OCI-LY7 (cell line): ENCODE measurements at regions not wholly inside any gene's neighbourhood (a gene's known extent, or its start where the extent isn't known, plus 50 kb on each side); places are given as distances from the start of the nearest gene placed in this dataset.

Source experiments
- BruUV-seq: library from RNA; stranded (reverse); fragments of 400-500 nt; replicated peaks from 2 replicates; lab custom pipeline; 2021; lab: Mats Ljungman, UMichigan
- CTCF ChIA-PET: fragments of 300-600 bp; sonication (Branson Sonifier 250); formaldehyde crosslinking; loops from one replicate; lab custom pipeline; 2022; ENCODE audit warnings: antibody characterized with exemption; ENCODE audit not compliant: unreplicated experiment; lab: Charles Lee
- POLR2A ChIA-PET: fragments of 300-600 bp; sonication (Branson Sonifier 250); formaldehyde crosslinking; loops from one replicate; lab custom pipeline; 2022; ENCODE audit warnings: antibody characterized with exemption; lab: Charles Lee
- DNase-seq: peaks from one replicate; pipeline ENCODE4 v3.0.0-alpha.2; 2015; ENCODE audit warnings: low spot score
- H2AFZ ChIP-seq: fragments of 200-600 bp; sonication (generic), shearing (Covaris generic); 2 replicates; pipeline ENCODE4 v1.6.1; 2014; ENCODE audit warnings: mild to moderate bottlenecking, antibody characterized with exemption, low read length, moderate library complexity
- H3K27ac ChIP-seq: fragments of 200-600 bp; sonication (generic); 2 replicates; pipeline ENCODE4 v1.5.1; 2014; ENCODE audit warnings: mixed run types, low read depth, mild to moderate bottlenecking, moderate library complexity, low read length, inconsistent platforms; ENCODE audit not compliant: poor library complexity, severe bottlenecking
- H3K36me3 ChIP-seq: fragments of 200-600 bp; sonication (generic); 2 replicates; pipeline ENCODE4 v1.6.1; 2014; ENCODE audit warnings: mild to moderate bottlenecking, antibody characterized with exemption, low read length, moderate library complexity, mixed read lengths; ENCODE audit not compliant: insufficient read depth
- H3K4me1 ChIP-seq: fragments of 200-600 bp; sonication (generic); 2 replicates; pipeline ENCODE4 v1.5.1; 2014; ENCODE audit warnings: mild to moderate bottlenecking, low read length; ENCODE audit not compliant: insufficient read depth, poor library complexity, severe bottlenecking
- H3K4me2 ChIP-seq: fragments of 200-600 bp; sonication (generic); 2 replicates; pipeline ENCODE4 v1.6.1; 2014; ENCODE audit warnings: mild to moderate bottlenecking, low read length
- H3K4me3 ChIP-seq: fragments of 200-600 bp; sonication (generic); 2 replicates; pipeline ENCODE4 v1.5.1; 2014; ENCODE audit warnings: mild to moderate bottlenecking, low read depth, low read length; ENCODE audit not compliant: poor library complexity, severe bottlenecking
- H3K79me2 ChIP-seq: fragments of 200-600 bp; sonication (generic); 2 replicates; pipeline ENCODE4 v1.6.1; 2016; ENCODE audit warnings: low read depth, mild to moderate bottlenecking, low read length, moderate library complexity, mixed read lengths; ENCODE audit not compliant: insufficient read depth
- H3K9me2 ChIP-seq: fragments of 200-600 bp; sonication (generic); 2 replicates; pipeline ENCODE4 v1.6.1; 2016; ENCODE audit warnings: mild to moderate bottlenecking, low read length, mixed read lengths; ENCODE audit not compliant: insufficient read depth
- H3K9me3 ChIP-seq: fragments of 200-600 bp; sonication (generic); 2 replicates; pipeline ENCODE4 v1.6.1; 2014; ENCODE audit warnings: mild to moderate bottlenecking, mixed run types, low read length, mixed read lengths
- H4K20me1 ChIP-seq: fragments of 200-600 bp; sonication (generic); 2 replicates; pipeline ENCODE4 v1.6.1; 2014; ENCODE audit warnings: mild to moderate bottlenecking, antibody characterized with exemption, low read length, moderate library complexity, mixed read lengths; ENCODE audit not compliant: insufficient read depth
- EZH2phosphoT487 ChIP-seq: fragments of 200-600 bp; sonication (generic); IDR thresholded peaks from 2 replicates; pipeline ENCODE4 v1.6.1; 2018; ENCODE audit warnings: low read depth, borderline replicate concordance, mild to moderate bottlenecking, mixed run types, antibody characterized with exemption, low read length, moderate library complexity, mixed read lengths
- intact Hi-C: fragments of 100-400 bp; cut with micrococcal nuclease; formaldehyde crosslinking; loops from one replicate; pipeline ENCODE4 v1.10.0; 2022; ENCODE audit not compliant: unreplicated experiment
- TF ChIP-seq, protein P1 (sequence below): fragments of 200-600 bp; sonication (generic); conservative IDR thresholded peaks from 2 replicates; pipeline ENCODE4 v1.5.1; 2014; ENCODE audit warnings: mild to moderate bottlenecking, antibody characterized with exemption, low read length, moderate library complexity, mixed read lengths

DNA sequence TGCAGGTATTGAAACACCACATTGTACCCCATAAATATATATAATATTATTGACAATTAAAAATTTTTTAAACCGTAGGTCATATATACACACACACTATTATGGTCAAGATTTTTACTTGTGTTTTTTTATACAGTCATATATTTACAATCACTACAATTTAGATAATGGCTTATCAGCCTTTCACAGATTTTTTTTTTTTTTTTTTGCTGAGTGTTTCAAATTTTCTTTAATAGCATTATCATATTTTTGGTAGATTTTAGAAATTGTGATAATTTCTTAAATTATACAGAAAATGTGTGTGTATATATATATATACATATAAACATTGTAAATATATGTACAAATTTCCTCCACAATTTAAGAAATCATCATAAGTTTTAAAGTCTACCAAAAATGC is 68.6 kb upstream of the RGS2 start:
- H4K20me1 ChIP-seq = no peaks in the 10 kb centered on the region
- H3K79me2 ChIP-seq = no peaks in the 10 kb centered on the region
- no peak for DNase-seq
- no peaks in the 10 kb centered on the region for H3K4me1 ChIP-seq
- H2AFZ ChIP-seq = no peak overlapping the region
- no peaks in the 10 kb centered on the region for H3K9me3 ChIP-seq
- H3K27ac ChIP-seq = no peak overlapping the region
- intact Hi-C loops = no loop called here
- H3K9me2 ChIP-seq = no peaks in the 10 kb centered on the region
- H3K36me3 ChIP-seq = no peaks in the 10 kb centered on the region
- no peak overlapping the region for H3K4me2 ChIP-seq
- CTCF ChIA-PET = no interaction called here
- POLR2A ChIA-PET = interaction anchor here (0.6 to 0.7 kb wide), 2 partner anchors 15 to 113 kb away, joined by 3 read pairs; no protein-coding TSS in a partner anchor
- no TSS peak for BruUV-seq
- H3K4me3 ChIP-seq = no peak overlapping the region
- no peak for TF ChIP-seq EZH2phosphoT487
- TF ChIP-seq, protein P1, sequence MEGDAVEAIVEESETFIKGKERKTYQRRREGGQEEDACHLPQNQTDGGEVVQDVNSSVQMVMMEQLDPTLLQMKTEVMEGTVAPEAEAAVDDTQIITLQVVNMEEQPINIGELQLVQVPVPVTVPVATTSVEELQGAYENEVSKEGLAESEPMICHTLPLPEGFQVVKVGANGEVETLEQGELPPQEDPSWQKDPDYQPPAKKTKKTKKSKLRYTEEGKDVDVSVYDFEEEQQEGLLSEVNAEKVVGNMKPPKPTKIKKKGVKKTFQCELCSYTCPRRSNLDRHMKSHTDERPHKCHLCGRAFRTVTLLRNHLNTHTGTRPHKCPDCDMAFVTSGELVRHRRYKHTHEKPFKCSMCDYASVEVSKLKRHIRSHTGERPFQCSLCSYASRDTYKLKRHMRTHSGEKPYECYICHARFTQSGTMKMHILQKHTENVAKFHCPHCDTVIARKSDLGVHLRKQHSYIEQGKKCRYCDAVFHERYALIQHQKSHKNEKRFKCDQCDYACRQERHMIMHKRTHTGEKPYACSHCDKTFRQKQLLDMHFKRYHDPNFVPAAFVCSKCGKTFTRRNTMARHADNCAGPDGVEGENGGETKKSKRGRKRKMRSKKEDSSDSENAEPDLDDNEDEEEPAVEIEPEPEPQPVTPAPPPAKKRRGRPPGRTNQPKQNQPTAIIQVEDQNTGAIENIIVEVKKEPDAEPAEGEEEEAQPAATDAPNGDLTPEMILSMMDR = no peak

GRCh38 chr1:192741095-192741494 is 67.7 kb upstream of the RGS2 start:
- Histone ChIP-seq H3K79me2 (no peaks in the 10 kb centered on the region), H3K36me3 (no peaks in the 10 kb centered on the region), H3K4me2 (no peak overlapping the region), H3K9me2 (no peaks in the 10 kb centered on the region), H4K20me1 (no peaks in the 10 kb centered on the region), H2AFZ (no peak overlapping the region), H3K27ac (no peak overlapping the region), H3K9me3 (no peaks in the 10 kb centered on the region), H3K4me1 (no peaks in the 10 kb centered on the region), H3K4me3 (no peak overlapping the region)
- DNase-seq = no peak
- BruUV-seq = no TSS peak
- no peak for TF ChIP-seq EZH2phosphoT487
- TF ChIP-seq, protein P1 = no peak
- intact Hi-C loops = no loop called here
- ChIA-PET POLR2A (interaction anchor here (0.6 to 0.7 kb wide), 2 partner anchors 14 to 67 kb away, joined by 3 read pairs; no protein-coding TSS in a partner anchor), CTCF (no interaction called here)

- Histone ChIP-seq H3K4me1 (no peaks in the 10 kb centered on the region), H3K36me3 (no peaks in the 10 kb centered on the region), H3K4me2 (no peak overlapping the region), H3K4me3 (no peak overlapping the region), H3K27ac (no peak overlapping the region), H3K9me2 (no peaks in the 10 kb centered on the region; the same call in 1 of the 2 replicates), H3K79me2 (no peaks in the 10 kb centered on the region), H4K20me1 (no peaks in the 10 kb centered on the region), H2AFZ (0 out of 2 replicates have a peak overlapping the region, but pooled peaks have one; percentile 12), H3K9me3 (no peaks in the 10 kb centered on the region)
- ChIA-PET CTCF (no interaction called here), POLR2A (interaction anchor here (1.3 kb wide), 1 partner anchor 10 kb away, joined by 4 read pairs; no protein-coding TSS in a partner anchor)
- DNase-seq = no peak
- intact Hi-C loops = no loop called here
- no peak for TF ChIP-seq EZH2phosphoT487
- TF ChIP-seq, protein P1 = no peak
- no TSS peak for BruUV-seq
Observed at GRCh38 chr1:192747301-192747700, 61.5 kb upstream of the RGS2 start.
